Neural crest cell (in vitro differentiated cells): ENCODE measurements at regions not wholly inside any gene's neighbourhood (a gene's known extent, or its start where the extent isn't known, plus 50 kb on each side); places are given as distances from the start of the nearest gene placed in this dataset.

Source experiments
- DNase-seq: peaks from one replicate; pipeline ENCODE4 v3.0.0; 2021; ENCODE audit warnings: low read depth, mixed read lengths, low spot score
- H3K27ac Mint-ChIP-seq: one replicate; pipeline ENCODE4 v1.8.0; 2021; ENCODE audit warnings: mild to moderate bottlenecking, mixed read lengths; ENCODE audit not compliant: unreplicated experiment
- H3K27me3 Mint-ChIP-seq: 2 replicates; pipeline ENCODE4 v1.8.0; 2021; ENCODE audit warnings: low read depth, mild to moderate bottlenecking, mixed read lengths
- H3K36me3 Mint-ChIP-seq: 2 replicates; pipeline ENCODE4 v1.8.0; 2021; ENCODE audit warnings: low read depth, mild to moderate bottlenecking, mixed read lengths
- H3K4me1 Mint-ChIP-seq: 2 replicates; pipeline ENCODE4 v1.8.0; 2021; ENCODE audit warnings: mixed read lengths
- H3K4me3 Mint-ChIP-seq: one replicate; pipeline ENCODE4 v1.8.0; 2021; ENCODE audit warnings: mild to moderate bottlenecking, mixed read lengths
- H3K9me3 Mint-ChIP-seq: 2 replicates; pipeline ENCODE4 v1.8.0; 2021; ENCODE audit warnings: mixed read lengths
- TF ChIP-seq, protein P1 (sequence below): fragments of 200-600 bp; sonication (generic); conservative IDR thresholded peaks from 2 replicates; pipeline ENCODE4 v1.5.0; 2021; ENCODE audit warnings: antibody characterized with exemption, mild to moderate bottlenecking

- no peaks in the 10 kb centered on the region for H3K27me3 Mint-ChIP-seq
These were observed 181.6 kb upstream of the RASGRP1 start for GRCh38 chr15:38746211-38746610.

DNA sequence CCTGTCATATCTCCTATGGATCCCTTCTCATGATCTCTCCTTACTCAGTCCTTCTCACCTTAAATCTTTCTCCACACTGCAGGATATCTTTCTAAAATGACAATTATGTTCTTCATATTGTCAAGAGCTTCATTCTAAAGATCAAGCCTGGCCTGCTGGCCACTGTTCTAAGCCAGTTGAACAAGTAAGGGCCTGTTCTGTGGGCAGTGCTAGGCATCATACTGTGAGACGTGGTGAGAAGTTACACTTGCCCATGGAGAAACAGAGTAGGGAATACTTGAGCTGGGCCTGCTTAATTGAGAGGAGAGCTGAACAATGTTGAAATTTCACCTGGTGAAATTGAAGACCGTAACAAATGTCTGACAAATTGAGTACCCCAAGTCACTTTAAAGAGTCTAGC, 184.1 kb upstream of the RASGRP1 start:
- H3K4me1 Mint-ChIP-seq, result no peaks in the 10 kb centered on the region
- TF ChIP-seq, protein P1, sequence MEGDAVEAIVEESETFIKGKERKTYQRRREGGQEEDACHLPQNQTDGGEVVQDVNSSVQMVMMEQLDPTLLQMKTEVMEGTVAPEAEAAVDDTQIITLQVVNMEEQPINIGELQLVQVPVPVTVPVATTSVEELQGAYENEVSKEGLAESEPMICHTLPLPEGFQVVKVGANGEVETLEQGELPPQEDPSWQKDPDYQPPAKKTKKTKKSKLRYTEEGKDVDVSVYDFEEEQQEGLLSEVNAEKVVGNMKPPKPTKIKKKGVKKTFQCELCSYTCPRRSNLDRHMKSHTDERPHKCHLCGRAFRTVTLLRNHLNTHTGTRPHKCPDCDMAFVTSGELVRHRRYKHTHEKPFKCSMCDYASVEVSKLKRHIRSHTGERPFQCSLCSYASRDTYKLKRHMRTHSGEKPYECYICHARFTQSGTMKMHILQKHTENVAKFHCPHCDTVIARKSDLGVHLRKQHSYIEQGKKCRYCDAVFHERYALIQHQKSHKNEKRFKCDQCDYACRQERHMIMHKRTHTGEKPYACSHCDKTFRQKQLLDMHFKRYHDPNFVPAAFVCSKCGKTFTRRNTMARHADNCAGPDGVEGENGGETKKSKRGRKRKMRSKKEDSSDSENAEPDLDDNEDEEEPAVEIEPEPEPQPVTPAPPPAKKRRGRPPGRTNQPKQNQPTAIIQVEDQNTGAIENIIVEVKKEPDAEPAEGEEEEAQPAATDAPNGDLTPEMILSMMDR, result no peak
- no peak for DNase-seq
- H3K27me3 Mint-ChIP-seq, result no peaks in the 10 kb centered on the region
- H3K27ac Mint-ChIP-seq, result no peak overlapping the region
- H3K36me3 Mint-ChIP-seq, result no peaks in the 10 kb centered on the region
- peaks cover 2% of the 10 kb centered on the region for H3K9me3 Mint-ChIP-seq
- no peak overlapping the region for H3K4me3 Mint-ChIP-seq

More at GRCh38 chr15:38746211-38746610, 181.6 kb upstream of the RASGRP1 start:
- H3K9me3 Mint-ChIP-seq, result peaks cover 2% of the 10 kb centered on the region
- no peaks in the 10 kb centered on the region for H3K4me1 Mint-ChIP-seq
- TF ChIP-seq, protein P1, result no peak
- no peak for DNase-seq
- H3K36me3 Mint-ChIP-seq, result no peaks in the 10 kb centered on the region
- no peak overlapping the region for H3K4me3 Mint-ChIP-seq
- no peak overlapping the region for H3K27ac Mint-ChIP-seq

DNA sequence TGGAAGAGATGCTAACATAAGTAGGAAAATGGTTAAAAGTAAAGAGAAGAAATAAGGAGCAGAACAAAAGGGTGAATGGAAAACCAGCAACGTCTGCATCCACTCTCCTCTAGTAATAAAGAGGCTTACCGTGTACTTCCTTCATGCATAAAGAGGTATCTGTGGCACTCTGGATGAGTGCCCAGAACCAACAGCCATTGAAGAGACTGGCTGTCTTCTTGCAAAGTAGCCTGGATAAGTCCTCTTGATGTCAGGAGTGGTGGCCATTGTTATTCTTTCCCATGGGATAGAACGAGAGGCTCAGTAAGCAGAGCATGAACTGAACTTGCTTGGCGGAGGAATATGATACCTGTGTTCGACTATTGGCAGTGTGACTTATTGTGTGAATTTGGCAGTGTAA, 186.2 kb upstream of the RASGRP1 start:
- Mint-ChIP-seq H3K27ac (no peak overlapping the region), H3K27me3 (peaks cover 2% of the 10 kb centered on the region), H3K9me3 (peaks cover 2% of the 10 kb centered on the region), H3K4me1 (no peaks in the 10 kb centered on the region), H3K4me3 (no peak overlapping the region), H3K36me3 (no peaks in the 10 kb centered on the region)
- TF ChIP-seq, protein P1, result no peak
- DNase-seq, result no peak

DNA sequence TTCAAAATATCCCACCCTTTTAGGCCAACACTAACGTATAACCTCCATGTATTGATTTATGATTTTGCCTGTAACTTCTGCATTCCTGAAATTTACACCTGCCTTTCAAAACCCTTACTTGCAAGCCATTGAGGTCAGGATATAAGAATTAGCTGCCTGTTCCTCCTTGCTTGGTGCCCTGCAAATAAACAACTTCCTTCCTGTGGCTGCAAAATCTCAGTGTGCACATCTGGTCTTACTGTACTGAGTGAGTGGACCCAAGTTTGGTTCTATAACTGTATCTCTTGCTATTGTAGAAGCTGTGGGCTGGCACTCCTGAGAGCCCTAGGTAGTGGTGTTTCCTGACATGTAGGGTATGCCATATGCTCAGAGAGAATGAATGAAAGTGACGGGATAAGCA, 191.1 kb upstream of the RASGRP1 start:
- Mint-ChIP-seq H3K27me3 (peaks cover 7% of the 10 kb centered on the region), H3K4me3 (no peak overlapping the region), H3K36me3 (no peaks in the 10 kb centered on the region), H3K9me3 (no peaks in the 10 kb centered on the region), H3K27ac (no peak overlapping the region), H3K4me1 (no peaks in the 10 kb centered on the region)
- TF ChIP-seq, protein P1, result no peak
- DNase-seq, result no peak

DNA sequence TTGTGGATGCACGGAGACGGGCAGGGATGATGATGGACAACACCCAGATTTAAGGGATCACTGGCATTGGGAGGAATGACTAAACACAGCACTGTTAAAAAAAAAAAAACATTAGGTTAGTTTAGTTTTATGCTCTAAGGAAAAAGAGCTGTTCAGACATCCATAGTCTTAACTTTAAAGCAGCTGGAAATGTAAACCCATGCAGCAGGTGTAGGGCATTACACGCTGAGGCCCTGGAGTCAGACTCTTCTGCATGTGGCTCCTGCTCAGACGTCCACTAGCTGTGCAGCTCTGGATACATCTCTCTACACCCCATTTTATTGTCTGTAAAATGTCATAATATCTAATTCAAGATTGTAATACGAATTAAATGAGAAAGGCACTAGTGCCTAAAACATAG, 191.8 kb upstream of the RASGRP1 start:
- H3K36me3 Mint-ChIP-seq, result no peaks in the 10 kb centered on the region
- no peak overlapping the region for H3K27ac Mint-ChIP-seq
- peaks cover 7% of the 10 kb centered on the region for H3K27me3 Mint-ChIP-seq
- H3K4me1 Mint-ChIP-seq, result no peaks in the 10 kb centered on the region
- DNase-seq, result no peak
- H3K9me3 Mint-ChIP-seq, result no peaks in the 10 kb centered on the region
- H3K4me3 Mint-ChIP-seq, result no peak overlapping the region
- TF ChIP-seq, protein P1, result no peak

DNA sequence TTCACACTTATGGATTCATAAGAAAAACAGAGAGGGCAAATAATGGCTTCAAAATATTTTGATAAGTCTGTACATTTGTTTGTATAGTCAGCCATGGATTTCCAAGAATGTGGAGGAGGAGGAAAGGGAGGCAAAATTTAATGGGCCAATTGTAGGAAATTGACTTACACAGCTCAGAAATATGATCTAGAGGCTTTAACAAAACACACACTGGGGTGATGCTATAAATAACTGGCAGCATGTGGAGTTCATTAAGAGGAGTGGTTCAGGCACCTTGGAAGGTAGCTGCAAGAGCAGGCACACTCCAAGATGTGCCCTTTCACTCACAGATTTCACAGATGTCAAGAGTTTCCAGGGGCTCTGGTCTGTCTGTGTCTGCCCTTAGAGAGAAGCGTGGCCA, 193.4 kb upstream of the RASGRP1 start:
- H3K27ac Mint-ChIP-seq, result no peak overlapping the region
- no peaks in the 10 kb centered on the region for H3K36me3 Mint-ChIP-seq
- no peak for DNase-seq
- H3K4me3 Mint-ChIP-seq, result no peak overlapping the region
- H3K9me3 Mint-ChIP-seq, result peaks cover 2% of the 10 kb centered on the region
- no peaks in the 10 kb centered on the region for H3K4me1 Mint-ChIP-seq
- H3K27me3 Mint-ChIP-seq, result peaks cover 7% of the 10 kb centered on the region
- TF ChIP-seq, protein P1, result no peak
